SK-N-SH (cell line): ENCODE measurements at regions not wholly inside any gene's neighbourhood (a gene's known extent, or its start where the extent isn't known, plus 50 kb on each side); places are given as distances from the start of the nearest gene placed in this dataset.
"Not testable (repeated sequence)": the region's sequence is repeated elsewhere in the genome, so short reads cannot be mapped to it uniquely, and the experiment has no call there.

Experiments
- CHD2 ChIP-seq: fragments of 150-350 bp; IDR thresholded peaks from 2 replicates; pipeline ENCODE4 v1.6.1; 2018; ENCODE audit warnings: low read length; ENCODE audit not compliant: partially characterized antibody
- CTCF ChIP-seq: fragments of 200-600 bp; sonication (generic); IDR thresholded peaks from 2 replicates; pipeline ENCODE4 v1.6.1; 2017; ENCODE audit warnings: antibody characterized with exemption, mild to moderate bottlenecking, moderate library complexity
- ELF1 ChIP-seq: IDR thresholded peaks from 2 replicates; pipeline ENCODE4 v1.4.0; 2012
- FOXM1 ChIP-seq: IDR thresholded peaks from 2 replicates; pipeline ENCODE4 v1.4.0; 2012; ENCODE audit warnings: low read depth, mild to moderate bottlenecking
- POLR2AphosphoS5 ChIP-seq: IDR thresholded peaks from 2 replicates; pipeline ENCODE4 v1.6.1; 2012; ENCODE audit warnings: low read depth, low read length
- RCOR1 ChIP-seq: fragments of 150-350 bp; IDR thresholded peaks from 2 replicates; pipeline ENCODE4 v1.6.1; 2017; ENCODE audit warnings: antibody characterized with exemption, low read length
- SIN3A ChIP-seq: IDR thresholded peaks from 2 replicates; pipeline ENCODE4 v1.6.1; 2012; ENCODE audit warnings: low read depth, mild to moderate bottlenecking, low read length, moderate library complexity, borderline replicate concordance
- TAF1 ChIP-seq: IDR thresholded peaks from 2 replicates; pipeline ENCODE4 v1.6.1; 2012; ENCODE audit warnings: low read depth, mild to moderate bottlenecking, low read length, moderate library complexity, borderline replicate concordance
- YY1 ChIP-seq: IDR thresholded peaks from 2 replicates; pipeline ENCODE4 v1.4.0; 2012; ENCODE audit warnings: low read depth, mild to moderate bottlenecking

GRCh38 chr4:23020399-23020798 is 327.7 kb downstream of the GBA3 start:
- not testable (repeated sequence) for TF ChIP-seq POLR2AphosphoS5, YY1, CTCF, FOXM1, ELF1, CHD2, SIN3A, RCOR1, TAF1
